ENCODE measurements at regions not wholly inside any gene's neighbourhood (a gene's known extent, or its start where the extent isn't known, plus 50 kb on each side); places are given as distances from the start of the nearest gene placed in this dataset.

- TF ChIP-seq ZNF565 (CRISPR knock-in tag; conservative IDR thresholded peaks at IDR 0.05; ENCODE audit: low read depth) (no peak), ISL1 (CRISPR knock-in tag; IDR thresholded peaks at IDR 0.05) (no peak), POU6F1 (CRISPR knock-in tag; IDR thresholded peaks at IDR 0.05; ENCODE audit: borderline replicate concordance, low read depth) (no peak), OSR1 (CRISPR knock-in tag; IDR thresholded peaks at IDR 0.05) (no peak), RARB (CRISPR knock-in tag; IDR thresholded peaks at IDR 0.05) (no peak), BACH2 (CRISPR knock-in tag; IDR thresholded peaks at IDR 0.05; ENCODE audit: borderline replicate concordance) (no peak), CREB5 (CRISPR knock-in tag; IDR thresholded peaks at IDR 0.05; ENCODE audit: low read depth) (no peak), ZC3H10 (CRISPR knock-in tag; IDR thresholded peaks at IDR 0.05) (no peak), TOX (CRISPR knock-in tag; IDR thresholded peaks at IDR 0.05; ENCODE audit: borderline replicate concordance) (no peak)
- TF ChIP-seq, protein P1, sequence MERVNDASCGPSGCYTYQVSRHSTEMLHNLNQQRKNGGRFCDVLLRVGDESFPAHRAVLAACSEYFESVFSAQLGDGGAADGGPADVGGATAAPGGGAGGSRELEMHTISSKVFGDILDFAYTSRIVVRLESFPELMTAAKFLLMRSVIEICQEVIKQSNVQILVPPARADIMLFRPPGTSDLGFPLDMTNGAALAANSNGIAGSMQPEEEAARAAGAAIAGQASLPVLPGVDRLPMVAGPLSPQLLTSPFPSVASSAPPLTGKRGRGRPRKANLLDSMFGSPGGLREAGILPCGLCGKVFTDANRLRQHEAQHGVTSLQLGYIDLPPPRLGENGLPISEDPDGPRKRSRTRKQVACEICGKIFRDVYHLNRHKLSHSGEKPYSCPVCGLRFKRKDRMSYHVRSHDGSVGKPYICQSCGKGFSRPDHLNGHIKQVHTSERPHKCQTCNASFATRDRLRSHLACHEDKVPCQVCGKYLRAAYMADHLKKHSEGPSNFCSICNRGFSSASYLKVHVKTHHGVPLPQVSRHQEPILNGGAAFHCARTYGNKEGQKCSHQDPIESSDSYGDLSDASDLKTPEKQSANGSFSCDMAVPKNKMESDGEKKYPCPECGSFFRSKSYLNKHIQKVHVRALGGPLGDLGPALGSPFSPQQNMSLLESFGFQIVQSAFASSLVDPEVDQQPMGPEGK (CRISPR knock-in tag; IDR thresholded peaks at IDR 0.05; ENCODE audit: borderline replicate concordance), result no peak
- TF ChIP-seq, protein P2, sequence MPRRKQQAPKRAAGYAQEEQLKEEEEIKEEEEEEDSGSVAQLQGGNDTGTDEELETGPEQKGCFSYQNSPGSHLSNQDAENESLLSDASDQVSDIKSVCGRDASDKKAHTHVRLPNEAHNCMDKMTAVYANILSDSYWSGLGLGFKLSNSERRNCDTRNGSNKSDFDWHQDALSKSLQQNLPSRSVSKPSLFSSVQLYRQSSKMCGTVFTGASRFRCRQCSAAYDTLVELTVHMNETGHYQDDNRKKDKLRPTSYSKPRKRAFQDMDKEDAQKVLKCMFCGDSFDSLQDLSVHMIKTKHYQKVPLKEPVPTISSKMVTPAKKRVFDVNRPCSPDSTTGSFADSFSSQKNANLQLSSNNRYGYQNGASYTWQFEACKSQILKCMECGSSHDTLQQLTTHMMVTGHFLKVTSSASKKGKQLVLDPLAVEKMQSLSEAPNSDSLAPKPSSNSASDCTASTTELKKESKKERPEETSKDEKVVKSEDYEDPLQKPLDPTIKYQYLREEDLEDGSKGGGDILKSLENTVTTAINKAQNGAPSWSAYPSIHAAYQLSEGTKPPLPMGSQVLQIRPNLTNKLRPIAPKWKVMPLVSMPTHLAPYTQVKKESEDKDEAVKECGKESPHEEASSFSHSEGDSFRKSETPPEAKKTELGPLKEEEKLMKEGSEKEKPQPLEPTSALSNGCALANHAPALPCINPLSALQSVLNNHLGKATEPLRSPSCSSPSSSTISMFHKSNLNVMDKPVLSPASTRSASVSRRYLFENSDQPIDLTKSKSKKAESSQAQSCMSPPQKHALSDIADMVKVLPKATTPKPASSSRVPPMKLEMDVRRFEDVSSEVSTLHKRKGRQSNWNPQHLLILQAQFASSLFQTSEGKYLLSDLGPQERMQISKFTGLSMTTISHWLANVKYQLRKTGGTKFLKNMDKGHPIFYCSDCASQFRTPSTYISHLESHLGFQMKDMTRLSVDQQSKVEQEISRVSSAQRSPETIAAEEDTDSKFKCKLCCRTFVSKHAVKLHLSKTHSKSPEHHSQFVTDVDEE (CRISPR knock-in tag; IDR thresholded peaks at IDR 0.05), result no peak
Measured at GRCh38 chr11:80778432-80778831, 1337.6 kb upstream of the TENM4 start.

Data from SK-N-SH treated with all-trans-retinoic acid at 6 μM for 48 hours (cell line).